ENCODE measurements at regions not wholly inside any gene's neighbourhood (a gene's known extent, or its start where the extent isn't known, plus 50 kb on each side); places are given as distances from the start of the nearest gene placed in this dataset.
"Not testable (repeated sequence)": the region's sequence is repeated elsewhere in the genome, so short reads cannot be mapped to it uniquely, and the experiment has no call there.

DNA sequence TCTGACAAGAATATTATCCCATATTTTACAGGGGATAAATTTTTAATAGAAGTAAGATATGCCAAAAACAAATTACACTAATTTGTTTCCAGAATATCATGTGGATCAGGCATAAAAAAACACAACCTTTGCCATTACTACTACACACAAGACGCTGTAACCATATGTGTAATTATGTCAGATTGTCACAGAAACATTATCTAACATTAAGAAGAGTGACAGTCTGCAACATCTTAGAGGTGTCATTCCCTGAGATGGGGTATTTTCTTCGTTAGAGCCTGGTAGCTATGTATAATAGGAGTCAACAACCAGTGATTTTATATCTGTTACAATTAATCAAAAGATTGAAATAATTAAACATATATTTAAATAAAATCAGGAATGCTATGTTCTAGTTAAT is 518.9 kb downstream of the RERGL start:
- Mint-ChIP-seq H3K27me3 (no peaks in the 10 kb centered on the region), H3K27ac (no peak overlapping the region), H3K4me3 (ENCODE audit: low read depth) (no peak overlapping the region), H3K9me3 (ENCODE audit: low read depth) (no peaks in the 10 kb centered on the region), H3K36me3 (ENCODE audit: insufficient read depth) (no peaks in the 10 kb centered on the region), H3K4me1 (ENCODE audit: low read depth) (no peaks in the 10 kb centered on the region)
- TF ChIP-seq, protein P1, sequence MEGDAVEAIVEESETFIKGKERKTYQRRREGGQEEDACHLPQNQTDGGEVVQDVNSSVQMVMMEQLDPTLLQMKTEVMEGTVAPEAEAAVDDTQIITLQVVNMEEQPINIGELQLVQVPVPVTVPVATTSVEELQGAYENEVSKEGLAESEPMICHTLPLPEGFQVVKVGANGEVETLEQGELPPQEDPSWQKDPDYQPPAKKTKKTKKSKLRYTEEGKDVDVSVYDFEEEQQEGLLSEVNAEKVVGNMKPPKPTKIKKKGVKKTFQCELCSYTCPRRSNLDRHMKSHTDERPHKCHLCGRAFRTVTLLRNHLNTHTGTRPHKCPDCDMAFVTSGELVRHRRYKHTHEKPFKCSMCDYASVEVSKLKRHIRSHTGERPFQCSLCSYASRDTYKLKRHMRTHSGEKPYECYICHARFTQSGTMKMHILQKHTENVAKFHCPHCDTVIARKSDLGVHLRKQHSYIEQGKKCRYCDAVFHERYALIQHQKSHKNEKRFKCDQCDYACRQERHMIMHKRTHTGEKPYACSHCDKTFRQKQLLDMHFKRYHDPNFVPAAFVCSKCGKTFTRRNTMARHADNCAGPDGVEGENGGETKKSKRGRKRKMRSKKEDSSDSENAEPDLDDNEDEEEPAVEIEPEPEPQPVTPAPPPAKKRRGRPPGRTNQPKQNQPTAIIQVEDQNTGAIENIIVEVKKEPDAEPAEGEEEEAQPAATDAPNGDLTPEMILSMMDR (IDR thresholded peaks at IDR 0.05; ENCODE audit: unreplicated experiment): no peak
- no peak for DNase-seq (ENCODE audit: low spot score, unreplicated experiment)

DNA sequence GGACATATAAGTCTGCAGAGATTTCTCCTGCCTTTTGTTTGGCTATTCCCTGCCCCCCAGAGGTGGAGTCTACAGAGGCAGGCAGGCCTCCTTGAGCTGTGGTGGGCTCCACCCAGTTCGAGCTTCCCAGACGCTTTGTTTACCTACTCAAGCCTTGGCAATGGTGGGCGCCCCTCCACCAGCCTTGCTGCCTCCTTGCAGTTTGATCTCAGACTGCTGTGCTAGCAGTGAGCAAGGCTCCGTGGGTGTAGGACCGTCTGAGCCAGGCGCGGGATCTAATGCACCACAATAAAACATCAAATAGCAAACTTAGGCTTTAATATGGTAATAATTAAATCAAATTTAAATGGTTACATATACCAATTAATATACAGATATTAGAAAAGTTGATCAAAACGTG is 525.4 kb downstream of the RERGL start:
- not testable (repeated sequence) for H3K4me1 Mint-ChIP-seq (ENCODE audit: low read depth); H3K4me3 Mint-ChIP-seq (ENCODE audit: low read depth); H3K27me3 Mint-ChIP-seq; H3K36me3 Mint-ChIP-seq (ENCODE audit: insufficient read depth); DNase-seq (ENCODE audit: low spot score, unreplicated experiment); H3K27ac Mint-ChIP-seq
- peaks cover 27% of the 10 kb centered on the region for H3K9me3 Mint-ChIP-seq (ENCODE audit: low read depth)

DNA sequence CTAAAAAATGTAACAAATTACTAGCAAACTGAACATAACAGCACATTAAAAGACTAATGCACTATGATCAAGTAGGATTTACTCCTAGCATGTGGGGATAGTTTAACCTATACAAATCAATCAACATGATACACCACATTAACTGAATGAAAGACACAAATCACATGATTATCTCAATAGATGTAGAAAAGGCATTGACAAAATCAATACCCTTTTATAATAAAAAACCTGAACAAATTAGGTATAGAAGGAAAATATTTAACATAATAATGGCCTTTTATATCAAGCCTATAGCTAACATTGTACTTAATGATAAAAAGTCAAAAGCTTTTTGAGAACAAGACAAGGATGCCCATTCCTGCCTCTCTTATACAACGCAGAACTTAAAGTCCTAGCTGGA is 540.0 kb downstream of the RERGL start:
- Mint-ChIP-seq H3K9me3 (ENCODE audit: low read depth) (peaks cover 6% of the 10 kb centered on the region), H3K36me3 (ENCODE audit: insufficient read depth) (no peaks in the 10 kb centered on the region), H3K27ac (no peak overlapping the region), H3K4me1 (ENCODE audit: low read depth) (no peaks in the 10 kb centered on the region), H3K4me3 (ENCODE audit: low read depth) (no peak overlapping the region), H3K27me3 (no peaks in the 10 kb centered on the region)
- DNase-seq (ENCODE audit: low spot score, unreplicated experiment): no peak
- TF ChIP-seq, protein P1 (IDR thresholded peaks at IDR 0.05; ENCODE audit: unreplicated experiment): no peak

DNA sequence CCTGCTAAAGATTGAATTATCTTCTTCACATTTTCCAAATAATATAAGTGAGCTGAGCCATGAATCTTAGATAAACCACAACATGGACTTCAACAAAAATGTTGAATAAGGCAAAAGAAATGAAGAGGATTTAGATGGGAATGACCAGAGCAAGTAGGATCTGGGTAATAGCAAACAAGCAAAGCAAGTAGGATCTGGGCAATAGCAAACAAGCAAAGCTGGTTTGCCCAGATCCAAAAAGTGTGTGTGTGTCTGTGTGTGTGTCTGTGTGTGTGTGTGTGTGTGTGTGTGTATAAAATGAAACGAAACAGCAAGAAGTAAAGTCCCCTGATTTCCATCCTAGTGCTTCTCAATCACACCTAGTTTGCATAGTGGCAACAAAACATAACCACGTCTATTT is 549.1 kb downstream of the RERGL start:
- no peak overlapping the region for H3K4me3 Mint-ChIP-seq (ENCODE audit: low read depth)
- H3K4me1 Mint-ChIP-seq (ENCODE audit: low read depth): no peaks in the 10 kb centered on the region
- H3K9me3 Mint-ChIP-seq (ENCODE audit: low read depth): peaks cover 9% of the 10 kb centered on the region
- no peaks in the 10 kb centered on the region for H3K27me3 Mint-ChIP-seq
- H3K27ac Mint-ChIP-seq: no peak overlapping the region
- no peaks in the 10 kb centered on the region for H3K36me3 Mint-ChIP-seq (ENCODE audit: insufficient read depth)
- DNase-seq (ENCODE audit: low spot score, unreplicated experiment): no peak
- TF ChIP-seq, protein P1 (IDR thresholded peaks at IDR 0.05; ENCODE audit: unreplicated experiment): no peak

DNA sequence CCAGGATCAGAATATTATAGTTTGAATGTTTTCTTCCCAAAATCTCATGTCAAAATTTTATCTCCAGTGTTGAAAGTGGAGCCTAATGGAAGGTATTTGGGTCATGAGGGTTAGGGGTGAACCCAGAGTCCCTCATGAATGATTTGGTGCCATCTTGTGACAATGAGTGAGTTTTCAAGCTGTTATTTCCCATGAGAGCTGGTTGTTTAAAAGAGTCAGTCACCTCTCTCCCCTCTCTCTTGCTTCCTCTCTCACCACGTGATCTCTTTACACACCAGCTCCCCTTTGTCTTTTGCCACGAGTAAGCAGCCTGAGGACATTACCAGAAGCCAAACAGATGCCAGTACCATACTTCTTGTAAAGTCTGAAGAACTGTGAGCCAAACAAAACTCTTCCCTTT is 561.6 kb downstream of the RERGL start:
- H3K4me3 Mint-ChIP-seq (ENCODE audit: low read depth): no peak overlapping the region
- DNase-seq (ENCODE audit: low spot score, unreplicated experiment): no peak
- TF ChIP-seq, protein P1 (IDR thresholded peaks at IDR 0.05; ENCODE audit: unreplicated experiment): no peak
- no peaks in the 10 kb centered on the region for H3K4me1 Mint-ChIP-seq (ENCODE audit: low read depth)
- H3K36me3 Mint-ChIP-seq (ENCODE audit: insufficient read depth): no peaks in the 10 kb centered on the region
- H3K27me3 Mint-ChIP-seq: no peaks in the 10 kb centered on the region
- no peak overlapping the region for H3K27ac Mint-ChIP-seq
- peaks cover 1% of the 10 kb centered on the region for H3K9me3 Mint-ChIP-seq (ENCODE audit: low read depth)

DNA sequence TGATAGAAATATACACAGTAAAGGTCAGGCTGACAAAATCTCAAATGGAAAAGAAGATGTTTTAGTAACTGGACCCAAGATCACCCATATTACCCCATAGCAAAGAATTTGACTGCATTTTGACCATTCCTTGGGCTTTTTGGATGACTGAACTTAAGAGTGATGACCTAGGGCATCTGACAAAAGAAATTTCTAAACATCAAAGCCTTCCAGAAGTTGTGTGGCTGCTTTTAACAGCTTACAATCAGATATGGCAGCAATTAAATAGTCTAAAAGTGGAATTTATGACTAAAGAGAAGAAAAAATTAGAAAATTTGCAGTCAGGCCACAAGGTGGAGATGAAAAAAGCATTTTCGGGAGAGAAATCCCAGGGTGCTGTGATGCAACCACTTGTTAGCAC is 563.0 kb downstream of the RERGL start:
- H3K27me3 Mint-ChIP-seq: no peaks in the 10 kb centered on the region
- no peak for DNase-seq (ENCODE audit: low spot score, unreplicated experiment)
- H3K36me3 Mint-ChIP-seq (ENCODE audit: insufficient read depth): no peaks in the 10 kb centered on the region
- no peaks in the 10 kb centered on the region for H3K9me3 Mint-ChIP-seq (ENCODE audit: low read depth)
- H3K4me3 Mint-ChIP-seq (ENCODE audit: low read depth): no peak overlapping the region
- no peak overlapping the region for H3K27ac Mint-ChIP-seq
- H3K4me1 Mint-ChIP-seq (ENCODE audit: low read depth): no peaks in the 10 kb centered on the region
- TF ChIP-seq, protein P1 (IDR thresholded peaks at IDR 0.05; ENCODE audit: unreplicated experiment): no peak

Data from progenitor cell of endocrine pancreas (in vitro differentiated cells).